Vagina (tissue), 2 donors: ENCODE measurements at regions not wholly inside any gene's neighbourhood (a gene's known extent, or its start where the extent isn't known, plus 50 kb on each side); places are given as distances from the start of the nearest gene placed in this dataset.
"Not testable (repeated sequence)": the region's sequence is repeated elsewhere in the genome, so short reads cannot be mapped to it uniquely, and the experiment has no call there.

Experiments used
- POLR2A ChIP-seq, 2 donors: fragments of 450-650 bp; IDR thresholded peaks; one replicate each; pipeline ENCODE4 v1.6.1; 2017; ENCODE audit warnings: antibody characterized with exemption in 2 of 2, mild to moderate bottlenecking in 2 of 2, moderate library complexity in 2 of 2
- POLR2AphosphoS5 ChIP-seq, 2 donors: sonication (generic); formaldehyde crosslinking; IDR thresholded peaks; one replicate each; pipeline ENCODE4 v1.9.0; 2017; ENCODE audit warnings: antibody characterized with exemption in 2 of 2, mild to moderate bottlenecking in 2 of 2, low read depth in 1 of 2; ENCODE audit not compliant: insufficient read depth in 1 of 2
- TF ChIP-seq, protein P1 (sequence below), 3 experiments: fragments of 450-650 bp in 2 of 3; fragments of 200-600 bp in 1 of 3; sonication (generic) in 1 of 3; IDR thresholded peaks; one replicate each; pipeline ENCODE4 v1.5.1; 2017 to 2019; ENCODE audit warnings: antibody characterized with exemption in 3 of 3, mild to moderate bottlenecking in 2 of 3, moderate library complexity in 2 of 3

DNA sequence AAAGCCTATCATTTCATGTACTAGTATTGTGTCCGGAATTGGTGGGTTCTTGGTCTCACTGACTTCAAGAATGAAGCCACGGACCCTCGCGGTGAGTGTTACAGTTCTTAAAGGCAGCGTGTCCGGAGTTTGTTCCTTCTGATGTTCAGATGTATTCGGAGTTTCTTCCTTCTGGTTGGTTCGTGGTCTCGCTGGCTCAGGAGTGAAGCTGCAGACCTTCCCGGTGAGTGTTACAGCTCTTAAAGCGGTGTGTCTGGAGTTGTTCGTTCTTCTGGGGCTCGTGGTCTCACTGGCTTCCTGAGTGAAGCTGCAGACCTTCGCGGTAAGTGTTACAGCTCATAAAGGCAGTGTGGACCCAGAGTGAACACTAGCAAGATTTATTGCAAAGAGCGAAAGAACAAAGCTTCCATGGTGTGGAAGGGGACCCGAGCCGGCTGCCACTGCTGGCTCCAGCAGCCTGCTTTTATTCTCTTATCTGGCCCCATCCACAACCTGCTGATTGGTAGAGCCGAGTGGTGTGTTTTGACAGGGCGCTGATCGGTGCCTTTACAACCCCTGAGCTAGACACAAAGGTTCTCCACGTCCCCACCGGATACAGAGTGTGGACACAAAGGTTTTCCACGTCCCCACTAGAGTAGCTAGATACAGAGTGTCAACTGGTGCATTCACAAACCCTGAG is 341.5 kb downstream of the RFPL4B start:
- TF ChIP-seq, protein P1, sequence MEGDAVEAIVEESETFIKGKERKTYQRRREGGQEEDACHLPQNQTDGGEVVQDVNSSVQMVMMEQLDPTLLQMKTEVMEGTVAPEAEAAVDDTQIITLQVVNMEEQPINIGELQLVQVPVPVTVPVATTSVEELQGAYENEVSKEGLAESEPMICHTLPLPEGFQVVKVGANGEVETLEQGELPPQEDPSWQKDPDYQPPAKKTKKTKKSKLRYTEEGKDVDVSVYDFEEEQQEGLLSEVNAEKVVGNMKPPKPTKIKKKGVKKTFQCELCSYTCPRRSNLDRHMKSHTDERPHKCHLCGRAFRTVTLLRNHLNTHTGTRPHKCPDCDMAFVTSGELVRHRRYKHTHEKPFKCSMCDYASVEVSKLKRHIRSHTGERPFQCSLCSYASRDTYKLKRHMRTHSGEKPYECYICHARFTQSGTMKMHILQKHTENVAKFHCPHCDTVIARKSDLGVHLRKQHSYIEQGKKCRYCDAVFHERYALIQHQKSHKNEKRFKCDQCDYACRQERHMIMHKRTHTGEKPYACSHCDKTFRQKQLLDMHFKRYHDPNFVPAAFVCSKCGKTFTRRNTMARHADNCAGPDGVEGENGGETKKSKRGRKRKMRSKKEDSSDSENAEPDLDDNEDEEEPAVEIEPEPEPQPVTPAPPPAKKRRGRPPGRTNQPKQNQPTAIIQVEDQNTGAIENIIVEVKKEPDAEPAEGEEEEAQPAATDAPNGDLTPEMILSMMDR (IDR thresholded peaks at IDR 0.05) = not testable (repeated sequence)
- not testable (repeated sequence) for TF ChIP-seq POLR2AphosphoS5 (IDR thresholded peaks at IDR 0.05; ENCODE audit: insufficient read depth in 1 of 2, low read depth in 1 of 2); POLR2A (IDR thresholded peaks at IDR 0.05)
